ENCODE measurements at regions not wholly inside any gene's neighbourhood (a gene's known extent, or its start where the extent isn't known, plus 50 kb on each side); places are given as distances from the start of the nearest gene placed in this dataset.

DNA sequence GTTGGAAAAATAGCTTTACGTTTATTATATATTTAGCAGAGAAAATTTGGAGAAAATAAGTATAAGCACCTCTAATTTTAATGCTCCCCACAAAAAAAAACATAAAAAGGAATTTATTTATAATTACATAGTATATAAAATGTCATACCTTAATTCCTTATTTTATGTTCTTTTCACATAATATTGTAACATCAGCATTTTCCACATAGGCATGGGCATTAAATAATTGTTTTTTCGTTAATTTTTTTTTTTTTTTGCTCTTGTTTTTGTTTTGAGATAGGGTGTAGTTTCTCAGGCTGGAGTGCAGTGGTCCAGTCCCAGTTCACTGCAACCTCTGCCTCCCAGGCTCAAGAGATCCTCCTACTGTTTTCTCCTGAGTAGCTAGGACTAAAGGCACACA, 329.8 kb upstream of the FOXG1 start:
- TF ChIP-seq, protein P1, sequence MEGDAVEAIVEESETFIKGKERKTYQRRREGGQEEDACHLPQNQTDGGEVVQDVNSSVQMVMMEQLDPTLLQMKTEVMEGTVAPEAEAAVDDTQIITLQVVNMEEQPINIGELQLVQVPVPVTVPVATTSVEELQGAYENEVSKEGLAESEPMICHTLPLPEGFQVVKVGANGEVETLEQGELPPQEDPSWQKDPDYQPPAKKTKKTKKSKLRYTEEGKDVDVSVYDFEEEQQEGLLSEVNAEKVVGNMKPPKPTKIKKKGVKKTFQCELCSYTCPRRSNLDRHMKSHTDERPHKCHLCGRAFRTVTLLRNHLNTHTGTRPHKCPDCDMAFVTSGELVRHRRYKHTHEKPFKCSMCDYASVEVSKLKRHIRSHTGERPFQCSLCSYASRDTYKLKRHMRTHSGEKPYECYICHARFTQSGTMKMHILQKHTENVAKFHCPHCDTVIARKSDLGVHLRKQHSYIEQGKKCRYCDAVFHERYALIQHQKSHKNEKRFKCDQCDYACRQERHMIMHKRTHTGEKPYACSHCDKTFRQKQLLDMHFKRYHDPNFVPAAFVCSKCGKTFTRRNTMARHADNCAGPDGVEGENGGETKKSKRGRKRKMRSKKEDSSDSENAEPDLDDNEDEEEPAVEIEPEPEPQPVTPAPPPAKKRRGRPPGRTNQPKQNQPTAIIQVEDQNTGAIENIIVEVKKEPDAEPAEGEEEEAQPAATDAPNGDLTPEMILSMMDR (IDR thresholded peaks at IDR 0.05) = no peak
- TF ChIP-seq EZH2 (IDR thresholded peaks at IDR 0.05; ENCODE audit: borderline replicate concordance, insufficient read depth, low read depth, low read length, poor library complexity, severe bottlenecking) = no peak
